CD14-positive monocyte (primary cell): ENCODE measurements at regions not wholly inside any gene's neighbourhood (a gene's known extent, or its start where the extent isn't known, plus 50 kb on each side); places are given as distances from the start of the nearest gene placed in this dataset.

Experiments
- DNase-seq, 3 donors: peaks; one replicate each; pipeline ENCODE4 v3.0.0-alpha.2; 2011 to 2022
- H2AFZ ChIP-seq: 2 replicates; pipeline ENCODE4 v1.6.0; 2012; ENCODE audit warnings: mild to moderate bottlenecking, low read depth, low read length, inconsistent platforms; ENCODE audit not compliant: insufficient read depth, poor library complexity, severe bottlenecking
- H3K27ac ChIP-seq, 2 donors: 1 replicate in 1 of 2; 2 replicates in 1 of 2; pipeline ENCODE4 v1.5.1; 2012 to 2013; ENCODE audit warnings: low read length in 2 of 2, control low read depth in 1 of 2, inconsistent platforms in 1 of 2, low read depth in 1 of 2, mild to moderate bottlenecking in 1 of 2
- H3K27me3 ChIP-seq, 2 donors: one replicate each; pipeline versions ENCODE4 v1.6.0 to v1.6.1; 2011 to 2013; ENCODE audit warnings: low read length in 2 of 2; ENCODE audit not compliant: control insufficient read depth in 2 of 2, insufficient read depth in 2 of 2
- H3K36me3 ChIP-seq, 2 donors: replicated peaks in 1 of 2; 1 replicate in 1 of 2; 2 replicates in 1 of 2; pipeline versions ENCODE4 v1.5.1 to v1.6.1; 2012 to 2013; ENCODE audit warnings: low read length in 2 of 2, control low read depth in 1 of 2, inconsistent platforms in 1 of 2, mild to moderate bottlenecking in 1 of 2; ENCODE audit not compliant: insufficient read depth in 2 of 2, control insufficient read depth in 1 of 2
- H3K4me1 ChIP-seq, 2 donors: 1 replicate in 1 of 2; 2 replicates in 1 of 2; pipeline versions ENCODE4 v1.5.1 to v1.6.1; 2012 to 2013; ENCODE audit warnings: low read length in 2 of 2, control low read depth in 1 of 2, inconsistent platforms in 1 of 2, mild to moderate bottlenecking in 1 of 2, moderate library complexity in 1 of 2; ENCODE audit not compliant: insufficient read depth in 2 of 2, control insufficient read depth in 1 of 2
- H3K4me2 ChIP-seq: replicated peaks from 2 replicates; pipeline ENCODE3; 2012; ENCODE audit warnings: low read length, moderate library complexity, mild to moderate bottlenecking; ENCODE audit not compliant: poor library complexity, severe bottlenecking; ENCODE audit errors: extremely low read depth
- H3K4me3 ChIP-seq, 3 experiments: fragments of 200-600 bp in 1 of 3; sonication (generic) in 1 of 3; replicated peaks in 1 of 3; 1 replicate in 2 of 3; 2 replicates in 1 of 3; pipeline ENCODE4 v1.5.1; 2011 to 2013; ENCODE audit warnings: low read length in 3 of 3, mild to moderate bottlenecking in 3 of 3, control low read depth in 2 of 3, low read depth in 2 of 3, inconsistent platforms in 1 of 3, moderate library complexity in 1 of 3
- H3K79me2 ChIP-seq: 2 replicates; pipeline ENCODE4 v1.6.0; 2012; ENCODE audit warnings: mild to moderate bottlenecking, control low read depth, inconsistent platforms, low read length, moderate library complexity; ENCODE audit not compliant: insufficient read depth
- H3K9ac ChIP-seq: 2 replicates; pipeline ENCODE4 v1.6.0; 2017; ENCODE audit warnings: low read length, mild to moderate bottlenecking; ENCODE audit not compliant: insufficient read depth, poor library complexity, severe bottlenecking
- H3K9me3 ChIP-seq, 2 donors: replicated peaks in 1 of 2; 1 replicate in 1 of 2; 2 replicates in 1 of 2; pipeline versions ENCODE4 v1.5.1 to v1.6.1; 2012 to 2013; ENCODE audit warnings: low read length in 2 of 2, control low read depth in 1 of 2; ENCODE audit not compliant: control insufficient read depth in 1 of 2, insufficient read depth in 1 of 2
- H4K20me1 ChIP-seq: 2 replicates; pipeline ENCODE4 v1.6.0; 2012; ENCODE audit warnings: mild to moderate bottlenecking, low read length, control low read depth, moderate library complexity; ENCODE audit not compliant: insufficient read depth
- H3K27ac Mint-ChIP-seq, 7 donors: one replicate each; pipeline ENCODE4 v1.8.0; 2020; ENCODE audit warnings: mild to moderate bottlenecking in 7 of 7, mixed read lengths in 7 of 7, moderate library complexity in 6 of 7, inconsistent platforms in 2 of 7
- H3K27me3 Mint-ChIP-seq, 3 donors: one replicate each; pipeline ENCODE4 v1.8.0; 2021 to 2022; ENCODE audit warnings: low read depth in 3 of 3, mild to moderate bottlenecking in 3 of 3, mixed read lengths in 3 of 3, moderate library complexity in 3 of 3, inconsistent platforms in 1 of 3
- H3K36me3 Mint-ChIP-seq, 2 donors: one replicate each; pipeline ENCODE4 v1.8.0; 2020; ENCODE audit warnings: mixed read lengths in 2 of 2, inconsistent platforms in 1 of 2, mild to moderate bottlenecking in 1 of 2
- H3K4me1 Mint-ChIP-seq: one replicate; pipeline ENCODE4 v1.8.0; 2020; ENCODE audit warnings: mild to moderate bottlenecking, mixed read lengths
- H3K4me3 Mint-ChIP-seq, 2 donors: one replicate each; pipeline ENCODE4 v1.8.0; 2020; ENCODE audit warnings: mild to moderate bottlenecking in 2 of 2, mixed read lengths in 2 of 2, moderate library complexity in 1 of 2
- H3K9me3 Mint-ChIP-seq, 7 donors: one replicate each; pipeline ENCODE4 v1.8.0; 2020 to 2022; ENCODE audit warnings: mixed read lengths in 7 of 7, mild to moderate bottlenecking in 6 of 7, moderate library complexity in 6 of 7, inconsistent platforms in 2 of 7
- WGBS: methylation state at CpG from one replicate; pipeline ENCODE4 v1.1.5; 2013; ENCODE audit warnings: missing lambda C conversion rate; ENCODE audit not compliant: insufficient coverage; 5-methylcytosine and 5-hydroxymethylcytosine counted together
- intact Hi-C, 2 donors: fragments of 100-400 bp; cut with micrococcal nuclease; formaldehyde crosslinking; loops; one replicate each; pipeline versions ENCODE4 v1.15.0 to v1.15.1; 2023
- TF ChIP-seq, protein P1 (sequence below): fragments of 200-600 bp; IDR thresholded peaks from one replicate; pipeline ENCODE4 v1.8.0; 2022; ENCODE audit warnings: antibody characterized with exemption, mild to moderate bottlenecking

- peaks cover 41 to 43% of the 10 kb centered on the region in 2 donors for H3K27me3 ChIP-seq
- no peak overlapping the region for H3K27ac ChIP-seq
- TF ChIP-seq, protein P1, sequence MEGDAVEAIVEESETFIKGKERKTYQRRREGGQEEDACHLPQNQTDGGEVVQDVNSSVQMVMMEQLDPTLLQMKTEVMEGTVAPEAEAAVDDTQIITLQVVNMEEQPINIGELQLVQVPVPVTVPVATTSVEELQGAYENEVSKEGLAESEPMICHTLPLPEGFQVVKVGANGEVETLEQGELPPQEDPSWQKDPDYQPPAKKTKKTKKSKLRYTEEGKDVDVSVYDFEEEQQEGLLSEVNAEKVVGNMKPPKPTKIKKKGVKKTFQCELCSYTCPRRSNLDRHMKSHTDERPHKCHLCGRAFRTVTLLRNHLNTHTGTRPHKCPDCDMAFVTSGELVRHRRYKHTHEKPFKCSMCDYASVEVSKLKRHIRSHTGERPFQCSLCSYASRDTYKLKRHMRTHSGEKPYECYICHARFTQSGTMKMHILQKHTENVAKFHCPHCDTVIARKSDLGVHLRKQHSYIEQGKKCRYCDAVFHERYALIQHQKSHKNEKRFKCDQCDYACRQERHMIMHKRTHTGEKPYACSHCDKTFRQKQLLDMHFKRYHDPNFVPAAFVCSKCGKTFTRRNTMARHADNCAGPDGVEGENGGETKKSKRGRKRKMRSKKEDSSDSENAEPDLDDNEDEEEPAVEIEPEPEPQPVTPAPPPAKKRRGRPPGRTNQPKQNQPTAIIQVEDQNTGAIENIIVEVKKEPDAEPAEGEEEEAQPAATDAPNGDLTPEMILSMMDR: no peak
- no peak overlapping the region for H3K4me3 Mint-ChIP-seq
- H2AFZ ChIP-seq: no peak overlapping the region
- 65% methylated on average over 3 of the region's 6 CpGs for WGBS
- no peak overlapping the region for H3K4me3 ChIP-seq
- no peak overlapping the region for H3K4me2 ChIP-seq
- H3K4me1 ChIP-seq: no peaks in the 10 kb centered on the region
- intact Hi-C loops: no loop called here
- no peak overlapping the region for H3K9ac ChIP-seq
- no peaks in the 10 kb centered on the region for H4K20me1 ChIP-seq
- H3K36me3 Mint-ChIP-seq: no peaks in the 10 kb centered on the region
- no peaks in the 10 kb centered on the region for H3K36me3 ChIP-seq
- H3K27ac Mint-ChIP-seq: no peak overlapping the region
- no peaks in the 10 kb centered on the region for H3K4me1 Mint-ChIP-seq
- H3K9me3 Mint-ChIP-seq: peaks cover 0 to 6% (median 3%) of the 10 kb centered on the region in 7 donors
- H3K27me3 Mint-ChIP-seq: peaks cover 37 to 59% (median 51%) of the 10 kb centered on the region in 3 donors
- no peak for DNase-seq
- H3K9me3 ChIP-seq: no peaks in the 10 kb centered on the region
- H3K79me2 ChIP-seq: no peaks in the 10 kb centered on the region
Observed at GRCh38 chr1:38730511-38731397, 128.8 kb downstream of the RRAGC start.

GRCh38 chr1:38728585-38728908, 131.0 kb downstream of the RRAGC start:
- no peak for DNase-seq
- intact Hi-C loops: no loop called here
- H3K9me3 Mint-ChIP-seq: peaks cover 0 to 5% (median 0%) of the 10 kb centered on the region in 7 donors
- H3K27ac ChIP-seq: no peak overlapping the region
- peaks cover 39 to 43% of the 10 kb centered on the region in 2 donors for H3K27me3 ChIP-seq
- H3K4me2 ChIP-seq: no peak overlapping the region
- H4K20me1 ChIP-seq: no peaks in the 10 kb centered on the region
- no peak overlapping the region for H3K4me3 ChIP-seq
- no peaks in the 10 kb centered on the region for H3K79me2 ChIP-seq
- H3K4me1 ChIP-seq: no peaks in the 10 kb centered on the region
- H3K36me3 Mint-ChIP-seq: no peaks in the 10 kb centered on the region
- H3K4me1 Mint-ChIP-seq: no peaks in the 10 kb centered on the region
- peaks cover 45 to 58% (median 49%) of the 10 kb centered on the region in 3 donors for H3K27me3 Mint-ChIP-seq
- H2AFZ ChIP-seq: no peak overlapping the region
- H3K4me3 Mint-ChIP-seq: no peak overlapping the region
- no CpG with 5 or more reads among the region's 1 CpG for WGBS
- no peaks in the 10 kb centered on the region for H3K36me3 ChIP-seq
- H3K9me3 ChIP-seq: no peaks in the 10 kb centered on the region
- TF ChIP-seq, protein P1: no peak
- no peak overlapping the region for H3K27ac Mint-ChIP-seq
- H3K9ac ChIP-seq: no peak overlapping the region
